GM21515 (cell line): ENCODE measurements at regions not wholly inside any gene's neighbourhood (a gene's known extent, or its start where the extent isn't known, plus 50 kb on each side); places are given as distances from the start of the nearest gene placed in this dataset.
"Not testable (repeated sequence)": the region's sequence is repeated elsewhere in the genome, so short reads cannot be mapped to it uniquely, and the experiment has no call there.

Experiments
- ATAC-seq: cut with Tn5 transposase; IDR thresholded peaks from one replicate; pipeline ENCODE4 v1.9.1; 2021; ENCODE audit not compliant: unreplicated experiment

DNA sequence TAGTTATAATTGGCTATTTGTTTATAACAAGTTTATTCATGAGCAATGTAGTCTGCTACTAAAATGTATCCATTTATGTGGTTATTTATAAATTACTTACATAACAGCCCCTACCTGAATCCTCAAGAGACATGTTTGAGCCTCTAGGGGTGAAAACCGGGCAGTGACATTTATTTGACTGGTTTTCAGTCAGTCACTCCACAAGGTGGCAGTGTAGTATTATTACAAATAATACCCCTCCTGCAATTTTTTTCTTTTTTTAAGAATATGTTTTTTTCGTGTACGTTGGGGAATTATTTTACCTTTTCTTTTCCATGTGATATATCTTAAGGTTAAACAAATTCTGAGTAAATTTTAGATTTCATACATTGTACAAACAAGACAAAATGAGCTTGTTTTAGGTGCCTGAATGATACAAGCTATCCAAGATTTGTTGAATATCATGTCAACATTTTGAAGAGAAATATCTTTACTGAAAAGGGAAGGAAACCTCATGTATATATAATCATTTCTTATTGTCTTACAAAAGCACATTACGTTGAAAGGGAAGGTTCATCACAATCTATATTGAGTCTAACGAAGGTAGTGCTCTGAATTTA is 598.7 kb upstream of the TECRL start:
- no peak for ATAC-seq

DNA sequence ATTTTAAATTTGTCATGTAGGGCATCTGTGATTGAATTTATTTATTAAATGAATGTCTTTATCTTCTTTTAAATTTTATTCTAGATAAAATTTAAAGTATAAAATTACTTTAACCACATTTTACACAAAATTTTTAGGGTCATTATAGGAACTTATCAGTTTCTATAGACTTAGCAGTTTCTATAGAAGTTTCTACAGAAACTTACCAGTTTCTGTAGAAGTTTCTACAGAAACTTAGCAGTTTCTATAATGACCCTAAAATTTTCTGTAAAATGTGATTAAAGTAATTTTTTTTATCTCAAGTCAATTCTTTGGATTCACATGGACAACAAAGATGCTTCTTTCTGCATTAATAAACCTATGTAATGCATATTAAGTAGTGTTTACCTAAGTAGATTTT is 565.9 kb upstream of the TECRL start:
- no peak for ATAC-seq

DNA sequence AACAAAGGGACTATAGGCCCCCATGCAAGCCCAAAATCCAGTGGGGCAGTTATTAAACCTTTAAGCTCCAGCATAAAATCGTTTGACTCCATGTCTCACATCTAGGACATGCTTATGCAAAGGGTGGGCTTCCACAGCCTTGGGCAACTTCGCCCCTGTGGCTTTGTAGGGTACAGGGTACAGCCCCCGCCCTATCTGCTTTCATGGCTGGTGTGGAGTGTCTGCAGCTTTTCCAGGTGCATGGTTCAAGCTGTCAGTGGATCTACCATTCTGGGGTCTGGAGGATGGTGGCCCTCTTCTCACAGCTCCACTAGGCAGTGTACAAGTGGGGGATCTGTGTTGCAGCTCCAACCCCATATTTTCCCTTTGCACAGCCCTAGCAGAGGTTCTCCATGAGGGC is 559.8 kb upstream of the TECRL start:
- ATAC-seq, result no peak

DNA sequence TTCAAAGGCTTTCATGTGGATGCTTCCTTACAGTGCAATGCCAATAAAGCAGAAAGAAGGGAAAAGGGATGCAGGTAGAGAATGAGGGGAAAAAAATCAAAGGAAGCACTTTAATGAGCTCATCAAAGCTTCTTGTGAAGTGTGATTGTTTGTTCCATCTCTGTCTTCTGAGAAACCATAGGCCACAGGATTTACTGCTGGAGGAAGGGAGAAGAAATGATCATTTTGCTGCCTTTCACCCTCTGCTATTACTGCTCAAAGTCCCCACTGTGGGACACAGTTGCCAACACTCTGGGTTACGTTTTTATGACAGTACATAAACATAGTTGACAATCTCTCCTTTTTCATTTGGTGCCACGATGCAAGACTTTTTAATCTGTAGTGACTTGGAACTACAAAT is 558.0 kb upstream of the TECRL start:
- no peak for ATAC-seq

DNA sequence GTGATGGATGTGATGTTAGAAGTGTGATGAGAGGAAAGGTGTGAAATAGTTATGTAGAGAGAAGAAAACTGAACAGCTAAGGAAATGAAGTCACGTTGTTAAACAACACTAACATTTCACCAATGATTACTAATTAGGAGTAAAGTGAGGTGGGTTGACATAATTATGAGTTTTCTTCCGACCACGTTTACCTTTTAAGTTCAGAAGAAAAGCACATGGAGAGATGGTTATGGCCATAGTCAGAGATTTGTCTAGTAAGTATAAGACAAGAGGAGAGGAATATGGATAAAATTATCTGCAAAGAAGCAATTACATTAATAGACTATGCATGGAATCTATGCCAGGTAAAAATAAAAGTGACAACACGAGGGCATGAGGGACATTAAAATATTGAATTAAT is 551.3 kb upstream of the TECRL start:
- no peak for ATAC-seq

DNA sequence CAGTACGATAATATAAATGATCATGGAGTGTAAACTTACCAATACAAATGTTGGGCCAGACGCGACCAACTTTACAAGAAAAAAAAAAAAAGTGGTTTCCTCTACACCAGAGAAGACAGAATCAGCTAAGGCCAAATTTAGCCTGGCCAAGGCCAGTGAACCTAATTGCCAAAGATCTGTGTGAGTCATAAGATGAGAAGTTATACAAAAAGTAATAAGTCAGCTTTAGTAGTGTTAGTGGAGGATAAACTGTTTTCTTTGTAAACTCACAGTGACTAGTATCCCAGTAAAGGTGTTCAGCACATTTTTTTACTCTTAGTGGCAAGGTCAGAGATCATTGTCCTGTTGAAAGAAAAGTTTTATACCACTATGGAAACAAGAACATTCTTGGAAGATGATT is 531.4 kb upstream of the TECRL start:
- ATAC-seq, result no peak

DNA sequence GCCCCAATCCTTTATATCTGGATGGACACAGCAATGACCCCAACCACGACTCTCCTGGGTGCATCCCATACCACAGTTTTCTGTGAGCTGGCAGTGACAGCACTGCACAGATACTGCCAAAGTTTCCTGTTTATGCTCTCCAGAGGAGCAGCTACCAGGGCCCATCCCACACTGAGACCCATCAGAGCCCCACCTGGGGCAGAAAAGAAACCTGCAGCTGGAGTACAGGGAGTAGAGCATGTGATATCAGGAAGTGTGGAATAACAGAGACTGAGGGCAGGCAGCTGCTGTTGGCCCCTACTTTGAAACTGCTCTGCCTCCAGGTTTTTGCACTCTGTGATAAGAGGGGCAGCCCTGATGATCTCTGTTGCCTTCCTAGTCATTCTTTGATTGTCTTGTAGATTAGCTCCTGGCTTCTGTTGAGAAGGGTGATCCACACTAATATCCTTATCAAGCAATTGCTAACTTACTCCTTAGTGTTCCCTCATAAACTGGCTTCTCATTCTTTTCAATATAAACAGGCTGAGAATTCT is 526.3 kb upstream of the TECRL start:
- ATAC-seq, result no peak

DNA sequence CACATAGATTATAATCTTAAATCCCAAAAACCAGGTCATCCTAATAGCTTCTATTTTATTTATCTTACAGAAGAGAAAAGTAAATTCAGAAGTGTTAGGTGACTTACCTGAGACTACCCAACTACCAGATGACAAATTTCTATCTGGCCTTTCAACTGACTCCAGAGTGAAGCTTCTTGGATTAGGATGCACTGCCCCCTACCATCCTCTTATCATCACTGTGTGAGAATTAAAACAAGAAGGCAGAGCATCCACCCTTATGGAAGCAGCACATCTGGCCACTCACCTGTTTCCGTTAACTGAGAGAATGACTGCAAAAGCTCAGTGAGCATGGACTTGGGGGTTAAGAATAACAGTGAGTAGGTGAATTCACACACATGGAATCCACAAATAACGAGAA is 502.6 kb upstream of the TECRL start:
- ATAC-seq, result no peak

DNA sequence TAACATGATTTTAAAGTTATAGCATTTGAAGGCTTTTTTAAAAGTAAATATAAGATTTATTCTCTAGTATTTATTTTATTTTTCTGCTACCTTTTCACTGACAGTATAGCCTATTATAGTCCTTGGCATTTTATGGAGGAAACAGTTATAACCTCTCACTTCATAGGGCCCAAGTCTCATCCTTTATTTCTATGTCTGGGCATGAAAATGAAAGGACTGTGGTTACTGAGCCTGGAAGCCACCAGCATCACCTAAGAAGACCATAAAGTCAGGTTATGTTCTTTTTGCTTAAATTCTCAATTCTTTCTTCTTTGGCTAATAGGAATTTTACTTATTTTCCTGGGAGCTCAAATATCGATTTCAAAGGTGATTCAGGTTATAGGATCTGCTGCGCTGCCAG is 494.7 kb upstream of the TECRL start:
- ATAC-seq, result no peak

DNA sequence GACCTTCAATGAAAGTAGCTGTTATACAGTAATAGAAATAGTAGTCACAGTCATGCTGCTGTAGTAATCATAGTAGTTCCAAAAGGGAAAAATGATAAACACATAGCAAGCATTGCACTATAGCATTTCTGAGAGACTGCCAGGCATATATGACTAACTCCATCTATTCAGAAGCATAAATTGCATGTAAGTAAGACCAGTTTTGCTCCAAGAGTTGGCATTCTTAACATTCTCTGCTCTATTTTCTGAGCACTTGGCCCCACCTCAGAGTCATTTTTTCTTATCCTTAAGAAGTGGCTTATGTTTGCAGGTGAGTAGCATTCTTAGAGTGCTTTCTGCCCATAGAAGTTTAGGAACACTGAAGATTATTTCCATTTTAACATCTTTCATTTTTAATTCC is 490.3 kb upstream of the TECRL start:
- ATAC-seq, result no peak

DNA sequence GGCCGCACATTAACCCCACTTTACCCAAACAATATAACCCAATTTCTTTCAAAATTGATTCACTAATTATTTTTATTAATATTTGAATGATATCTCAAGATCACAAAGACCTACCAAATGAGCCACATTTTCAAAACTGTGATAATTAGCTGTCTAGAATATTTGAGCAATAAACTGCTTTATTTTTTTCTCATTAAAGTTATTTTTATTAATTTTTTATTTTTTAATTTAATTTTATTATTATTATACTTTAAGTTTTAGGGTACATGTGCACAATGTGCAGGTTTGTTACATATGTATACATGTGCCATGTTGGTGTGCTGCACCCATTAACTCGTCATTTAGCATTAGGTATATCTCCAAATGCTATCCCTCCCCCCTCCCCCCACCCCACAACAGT is 489.8 kb upstream of the TECRL start:
- ATAC-seq, result not testable (repeated sequence)

DNA sequence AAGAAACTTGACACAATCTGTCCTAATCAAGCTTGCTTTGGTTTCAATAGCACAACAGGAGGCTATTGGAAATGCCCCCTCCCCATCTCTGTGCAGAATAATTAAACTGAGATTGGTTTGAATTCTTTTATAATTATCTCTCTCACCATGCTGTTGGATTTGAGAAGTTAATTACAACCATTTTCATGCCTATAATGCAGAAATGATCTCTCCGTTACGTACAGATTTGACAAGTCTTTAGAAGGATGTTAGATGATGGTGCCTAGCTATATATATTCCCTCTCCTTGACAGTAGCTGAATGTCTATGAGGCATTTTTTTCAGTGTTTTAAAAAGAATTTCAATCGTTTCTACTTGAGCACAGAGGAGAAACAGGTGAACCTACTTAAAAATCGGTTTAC is 488.4 kb upstream of the TECRL start:
- no peak for ATAC-seq

DNA sequence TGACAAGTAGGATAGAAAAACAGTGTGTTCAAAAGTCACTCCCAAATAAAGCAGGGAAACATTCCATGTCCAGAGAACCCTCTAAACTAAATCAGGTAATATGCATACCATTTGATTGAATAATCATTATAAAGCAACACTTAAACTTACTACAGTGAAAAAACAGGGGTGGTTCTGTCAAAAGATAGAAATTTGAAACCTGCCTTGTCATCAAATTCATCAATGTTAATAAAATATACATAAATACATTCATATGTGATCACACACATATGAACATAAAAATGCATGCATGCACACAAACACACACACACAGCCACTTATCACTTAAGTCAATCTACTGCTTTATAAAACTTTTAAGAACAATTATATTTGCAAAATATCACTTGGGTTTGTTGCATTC is 485.8 kb upstream of the TECRL start:
- no peak for ATAC-seq

DNA sequence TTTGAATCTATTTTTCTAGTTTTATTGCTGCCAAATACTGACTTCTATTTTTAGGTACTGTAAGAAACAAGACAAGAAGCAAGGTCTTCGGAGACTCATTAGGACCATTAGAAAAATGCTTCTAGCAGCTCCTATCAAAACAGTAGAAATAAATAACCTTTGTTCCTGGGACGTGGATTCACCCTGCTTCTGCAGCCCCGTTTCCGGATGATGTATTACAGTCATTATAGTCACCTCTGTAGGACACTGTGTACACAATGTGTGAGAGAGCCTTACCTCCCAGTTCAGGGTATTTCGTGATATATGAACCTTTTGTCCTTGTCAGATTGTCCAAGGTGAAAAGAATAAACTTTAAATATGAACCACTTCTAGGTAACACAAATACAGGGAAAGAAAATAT is 484.0 kb upstream of the TECRL start:
- ATAC-seq, result no peak

DNA sequence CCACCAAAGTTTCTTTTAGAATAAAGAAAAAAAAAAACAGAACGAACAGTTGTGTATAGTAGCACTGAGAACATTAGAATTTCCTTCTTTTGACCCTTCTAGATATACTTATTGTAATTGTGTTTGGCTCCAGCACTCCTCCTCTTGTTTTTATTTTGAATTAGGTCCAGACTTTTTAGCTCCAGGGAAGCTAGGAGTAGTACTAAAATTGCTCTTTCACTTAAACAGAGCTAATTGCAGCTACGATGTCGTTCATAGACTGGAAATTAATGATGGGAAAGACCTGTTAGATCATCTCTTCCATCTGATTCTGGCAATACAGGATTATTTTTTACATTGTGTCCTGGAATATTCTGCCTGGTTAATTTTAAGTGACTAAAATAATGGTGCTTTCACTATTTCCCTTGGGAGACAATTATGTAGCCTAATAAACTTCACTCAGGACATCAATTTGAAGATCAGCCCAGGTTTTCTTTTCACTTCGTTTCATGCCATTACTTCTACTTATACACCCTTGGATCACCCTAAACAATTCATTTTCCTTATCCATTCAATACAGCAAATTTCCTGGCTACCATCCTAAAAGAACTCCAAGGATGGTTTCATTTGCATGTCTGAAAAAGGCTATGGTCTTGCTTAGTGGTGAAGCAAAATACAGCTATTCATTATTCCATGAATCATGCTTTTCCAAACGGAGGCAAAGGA is 480.8 kb upstream of the TECRL start:
- no peak for ATAC-seq

DNA sequence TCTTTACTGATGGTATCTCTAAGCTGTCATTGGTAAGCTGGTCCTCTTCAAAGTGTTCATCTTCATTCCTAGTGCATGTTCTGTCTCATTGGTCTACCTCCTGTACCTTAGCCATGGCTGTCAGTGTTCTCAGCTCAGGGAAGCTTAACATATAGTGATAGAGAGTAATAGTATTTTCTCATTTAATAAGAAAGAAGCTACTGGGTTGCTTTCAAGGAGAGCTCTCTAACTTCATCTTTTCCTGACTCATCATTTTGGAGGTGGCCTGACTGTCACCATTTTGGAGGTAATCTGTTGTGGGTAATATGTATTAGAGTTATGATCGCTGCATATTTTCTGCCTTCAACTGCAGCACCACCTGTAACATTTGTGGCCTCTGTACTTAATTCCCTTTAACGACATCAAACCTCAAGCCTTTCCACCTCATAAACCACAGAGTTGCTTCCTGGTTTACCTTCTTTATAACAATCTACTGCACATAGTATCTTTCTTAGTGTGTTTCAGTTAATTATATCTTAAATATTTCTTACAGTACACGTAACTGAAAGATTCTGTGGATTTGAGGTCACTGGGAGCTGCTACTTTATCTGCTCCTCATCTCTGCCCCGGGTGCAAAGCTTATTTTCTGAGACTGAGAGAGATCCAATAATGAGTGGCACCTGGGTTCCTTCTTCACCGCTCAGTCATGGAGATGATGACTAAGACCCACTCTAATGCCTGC is 474.0 kb upstream of the TECRL start:
- no peak for ATAC-seq

DNA sequence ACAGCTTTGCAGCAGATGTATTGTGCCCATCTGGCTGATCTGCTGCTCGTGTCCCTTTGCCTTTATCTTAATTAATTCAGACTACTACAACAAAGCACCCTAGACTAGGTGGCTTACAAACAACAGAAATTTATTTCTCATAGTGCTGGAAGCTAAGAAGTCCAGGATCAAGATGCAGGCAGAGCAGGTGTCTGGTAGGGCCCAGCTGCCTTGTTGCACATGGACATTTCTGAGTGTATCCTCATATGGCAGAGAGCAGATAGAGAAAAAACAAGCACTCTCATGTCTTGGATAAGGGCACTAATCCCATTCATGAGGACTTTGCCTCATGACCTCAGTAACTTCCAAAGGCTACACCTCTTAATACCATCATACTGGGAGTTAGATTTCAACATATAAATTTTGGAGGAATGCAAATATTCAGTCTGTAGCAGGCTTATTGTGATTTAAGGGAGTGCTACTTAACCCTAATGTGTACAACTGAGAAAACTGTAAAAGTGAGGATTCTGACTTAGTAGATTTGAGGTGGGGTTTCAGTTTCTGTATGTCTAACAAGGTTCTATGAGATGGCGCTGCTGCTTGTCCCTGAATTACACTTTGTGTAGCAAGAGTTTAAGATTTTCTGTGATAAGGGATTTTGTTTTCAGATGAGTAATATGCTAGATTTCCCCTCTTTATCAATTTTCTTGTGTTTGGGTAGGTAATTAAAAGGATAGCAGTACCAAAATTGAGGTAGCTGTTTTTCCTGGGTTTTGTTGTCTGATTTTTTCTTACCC is 473.2 kb upstream of the TECRL start:
- no peak for ATAC-seq

DNA sequence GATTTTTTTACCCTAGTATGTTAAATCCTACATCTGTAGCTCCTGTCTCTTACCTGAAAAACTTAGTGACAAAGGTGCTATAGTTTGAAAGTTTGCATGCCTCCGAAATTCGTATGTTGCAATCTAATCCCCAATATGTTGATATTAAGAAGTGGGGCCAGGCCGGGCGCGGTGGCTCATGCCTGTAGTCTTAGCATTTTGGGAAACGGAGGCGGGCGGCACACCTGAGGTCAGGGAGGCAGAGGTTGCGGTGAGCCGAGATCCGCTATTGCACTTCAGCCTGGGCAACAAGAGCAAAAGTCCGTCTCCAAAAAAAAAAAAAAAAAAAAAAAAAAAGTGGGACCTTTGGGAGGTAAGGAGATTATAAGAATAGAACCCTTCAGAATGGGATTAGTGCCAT is 471.3 kb upstream of the TECRL start:
- no peak for ATAC-seq

DNA sequence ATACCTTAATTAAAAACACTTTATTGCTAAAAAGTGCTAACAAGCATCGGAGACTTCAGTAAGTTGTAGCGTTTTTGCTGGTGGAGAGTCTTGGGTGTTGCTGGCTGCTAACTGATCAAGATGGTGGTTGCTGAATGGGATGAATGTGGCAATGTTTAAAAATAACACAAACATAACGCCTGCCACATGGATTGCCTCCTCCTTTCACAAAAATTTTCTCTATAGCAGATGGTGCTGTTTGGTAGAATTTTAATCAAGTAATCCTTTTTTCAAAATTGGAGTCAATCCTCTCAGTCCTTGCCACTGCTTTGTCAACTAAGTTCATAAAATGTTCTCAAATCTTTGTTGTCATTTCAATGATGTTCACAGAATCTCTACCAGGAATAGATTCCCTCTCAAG is 466.8 kb upstream of the TECRL start:
- no peak for ATAC-seq

DNA sequence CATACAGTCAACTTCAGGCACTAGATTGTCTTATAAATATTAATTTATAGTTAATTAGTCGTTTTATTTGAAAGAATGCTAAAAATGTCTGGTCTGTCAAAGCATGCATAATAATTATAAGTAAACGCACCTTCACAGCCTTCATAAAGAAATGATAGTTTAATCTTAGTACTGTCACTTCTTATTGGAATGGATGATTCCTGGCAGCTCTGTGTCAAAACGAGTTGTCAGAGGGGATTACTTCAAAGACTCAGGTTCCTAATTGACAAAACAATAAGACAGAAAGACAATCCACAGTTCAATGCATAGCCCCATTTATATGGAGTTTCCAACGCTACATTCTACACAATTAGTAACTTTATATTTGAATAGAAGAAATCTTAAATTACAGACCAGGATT is 461.3 kb upstream of the TECRL start:
- no peak for ATAC-seq

DNA sequence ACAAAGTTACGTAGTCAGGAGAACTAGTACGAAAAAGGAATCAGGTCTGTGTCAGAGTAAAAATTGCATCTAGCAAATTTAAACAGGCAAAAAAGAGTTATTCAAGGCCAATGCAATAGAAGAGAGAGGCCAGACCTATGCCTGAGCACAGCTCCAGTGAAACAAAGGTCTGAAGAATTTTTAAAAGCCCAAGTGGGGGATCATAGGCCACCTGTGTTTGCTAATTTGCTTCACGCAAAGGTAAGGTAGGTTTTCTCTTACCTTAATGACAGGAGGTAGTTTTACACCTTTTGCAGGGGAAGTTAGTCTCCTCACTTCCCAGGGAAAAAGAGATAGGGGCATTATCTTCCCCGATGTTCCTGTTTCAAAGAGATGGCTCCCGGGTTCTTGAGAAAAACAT is 448.6 kb upstream of the TECRL start:
- no peak for ATAC-seq

DNA sequence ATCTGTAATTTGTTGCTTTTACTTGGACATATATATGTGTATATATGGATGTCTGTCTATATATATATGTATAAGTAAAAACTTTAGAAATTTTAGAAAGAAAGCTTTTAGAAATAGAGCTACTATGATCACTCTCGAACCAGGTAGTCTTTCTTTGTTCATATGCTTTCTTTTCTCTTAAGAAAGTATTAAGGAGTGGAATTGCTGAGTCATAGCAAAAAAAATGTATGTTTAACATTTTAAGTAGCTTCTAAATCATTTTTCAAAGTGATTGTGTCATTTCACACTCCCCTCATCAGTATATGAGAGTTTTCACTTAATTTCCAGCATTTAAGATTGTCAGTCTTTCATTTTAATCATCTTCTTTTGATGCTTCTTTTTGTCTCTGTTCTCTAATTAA is 447.9 kb upstream of the TECRL start:
- no peak for ATAC-seq
